ENCODE measurements at regions not wholly inside any gene's neighbourhood (a gene's known extent, or its start where the extent isn't known, plus 50 kb on each side); places are given as distances from the start of the nearest gene placed in this dataset.

- ATAC-seq (replicated peaks in 6 of 8) = no peak
- Histone ChIP-seq H3K4me1 (replicated peaks in 1 of 2) (peaks cover 0 to 6% of the 10 kb centered on the region in 2 donors), H3K4me3 (no peak overlapping the region), H3K27ac (no peak overlapping the region)
- in situ Hi-C loops (cut with MboI; ENCODE audit: low pct_unique_long_range_greater_than_20kb in 2 of 9, low sequenced_read_pairs in 9 of 9, unreplicated experiment in 9 of 9) = loop anchor here in 6 of 9 experiments (10.0 to 25.0 kb wide), 6 partner anchors 166 to 1179 kb away; no protein-coding TSS in a partner anchor
- 8 to 100% (median 71%) methylated on average over 1 to 2 of the region's 2 CpGs; no CpG with 5 or more reads in 3 of the 10 experiments for WGBS, 10 experiments
Measured at GRCh38 chr2:13003500-13003899, 286.8 kb downstream of the TRIB2 start.

GRCh38 chr2:13005048-13005447, 288.3 kb downstream of the TRIB2 start:
- no peak for ATAC-seq (replicated peaks in 6 of 8)
- in situ Hi-C loops (cut with MboI; ENCODE audit: low pct_unique_long_range_greater_than_20kb in 2 of 9, low sequenced_read_pairs in 9 of 9, unreplicated experiment in 9 of 9) = loop anchor here in 6 of 9 experiments (10.0 to 25.0 kb wide), 6 partner anchors 168 to 1180 kb away; no protein-coding TSS in a partner anchor
- 22 to 100% (median 85%) methylated on average over 1 to 2 of the region's 2 CpGs for WGBS, 10 experiments

GRCh38 chr2:13005761-13006335, 289.1 kb downstream of the TRIB2 start:
- ATAC-seq (replicated peaks in 6 of 8) = no peak
- in situ Hi-C loops (cut with MboI; ENCODE audit: low pct_unique_long_range_greater_than_20kb in 2 of 9, low sequenced_read_pairs in 9 of 9, unreplicated experiment in 9 of 9) = loop anchor here in 6 of 9 experiments (10.0 to 25.0 kb wide), 6 partner anchors 169 to 1181 kb away; no protein-coding TSS in a partner anchor
- H3K27ac ChIP-seq = no peak overlapping the region
- H3K4me3 ChIP-seq = no peak overlapping the region
- WGBS, 10 experiments = 33 to 100% (median 84%) methylated on average over 3 to 7 of the region's 7 CpGs
- peaks cover 4 to 6% of the 10 kb centered on the region in 2 donors for H3K4me1 ChIP-seq (replicated peaks in 1 of 2)

More at GRCh38 chr2:13005048-13005447, 288.3 kb downstream of the TRIB2 start:
- H3K4me1 ChIP-seq (replicated peaks in 1 of 2) = peaks cover 1 to 6% of the 10 kb centered on the region in 2 donors
- no peak overlapping the region for H3K4me3 ChIP-seq
- no peak overlapping the region for H3K27ac ChIP-seq

GRCh38 chr2:13006426-13006825, 289.7 kb downstream of the TRIB2 start:
- ATAC-seq (replicated peaks in 6 of 8) = peak in 4 of 8 experiments; percentile 6 to 21 (median 17)

GRCh38 chr2:13006829-13007717, 290.3 kb downstream of the TRIB2 start:
- WGBS, 10 experiments = 0 to 51% (median 30%) methylated on average over 1 to 15 of the region's 16 CpGs
- no peak overlapping the region for H3K27ac ChIP-seq
- peaks cover 4 to 6% of the 10 kb centered on the region in 2 donors for H3K4me1 ChIP-seq (replicated peaks in 1 of 2)
- in situ Hi-C loops (cut with MboI; ENCODE audit: low pct_unique_long_range_greater_than_20kb in 2 of 9, low sequenced_read_pairs in 9 of 9, unreplicated experiment in 9 of 9) = loop anchor here in 6 of 9 experiments (10.0 to 25.0 kb wide), 6 partner anchors 170 to 1182 kb away; no protein-coding TSS in a partner anchor
- H3K4me3 ChIP-seq = no peak overlapping the region
- peak; percentile 65 to 99 (median 95) for ATAC-seq (replicated peaks in 6 of 8)

More at GRCh38 chr2:13006426-13006825, 289.7 kb downstream of the TRIB2 start:
- in situ Hi-C loops (cut with MboI; ENCODE audit: low pct_unique_long_range_greater_than_20kb in 2 of 9, low sequenced_read_pairs in 9 of 9, unreplicated experiment in 9 of 9) = loop anchor here in 6 of 9 experiments (10.0 to 25.0 kb wide), 6 partner anchors 169 to 1182 kb away; no protein-coding TSS in a partner anchor
- no peak overlapping the region for H3K27ac ChIP-seq
- H3K4me1 ChIP-seq (replicated peaks in 1 of 2) = peaks cover 4 to 6% of the 10 kb centered on the region in 2 donors
- whole genome bisulfite sequencing, 10 experiments = 6 to 100% (median 79%) methylated on average over 1 to 4 of the region's 4 CpGs; no CpG with 5 or more reads in 2 of the 10 experiments
- H3K4me3 ChIP-seq = no peak overlapping the region

- in situ Hi-C loops (cut with MboI; ENCODE audit: low pct_unique_long_range_greater_than_20kb in 2 of 9, low sequenced_read_pairs in 9 of 9, unreplicated experiment in 9 of 9) = loop anchor here in 6 of 9 experiments (10.0 to 25.0 kb wide), 6 partner anchors 172 to 1184 kb away; no protein-coding TSS in a partner anchor
- no peak overlapping the region for H3K4me3 ChIP-seq
- WGBS, 10 experiments = 0 to 100% (median 63%) methylated on average over 1 to 4 of the region's 5 CpGs
- no peak overlapping the region for H3K27ac ChIP-seq
- H3K4me1 ChIP-seq (replicated peaks in 1 of 2) = peaks cover 4 to 6% of the 10 kb centered on the region in 2 donors
- peak in 6 of 8 experiments; percentile 21 to 85 (median 66) for ATAC-seq (replicated peaks in 6 of 8)
Measured at GRCh38 chr2:13009027-13009642, 292.4 kb downstream of the TRIB2 start.

- Histone ChIP-seq H3K4me1 (replicated peaks in 1 of 2) (peaks cover 5 to 7% of the 10 kb centered on the region in 2 donors), H3K27ac (no peak overlapping the region), H3K4me3 (no peak overlapping the region)
- no peak for ATAC-seq (replicated peaks in 6 of 8)
- WGBS, 10 experiments = 33 to 93% (median 77%) methylated on average over 1 to 2 of the region's 5 CpGs; no CpG with 5 or more reads in 4 of the 10 experiments
- in situ Hi-C loops (cut with MboI; ENCODE audit: low pct_unique_long_range_greater_than_20kb in 2 of 9, low sequenced_read_pairs in 9 of 9, unreplicated experiment in 9 of 9) = loop anchor here in 4 of 9 experiments (25.0 kb wide), 4 partner anchors 173 to 1173 kb away; no protein-coding TSS in a partner anchor
Measured at GRCh38 chr2:13010283-13010682, 293.5 kb downstream of the TRIB2 start.

GRCh38 chr2:13014783-13015182, 298.0 kb downstream of the TRIB2 start:
- ATAC-seq (replicated peaks in 6 of 8) = no peak
- H3K4me3 ChIP-seq = no peak overlapping the region
- in situ Hi-C loops (cut with MboI; ENCODE audit: low pct_unique_long_range_greater_than_20kb in 2 of 9, low sequenced_read_pairs in 9 of 9, unreplicated experiment in 9 of 9) = loop anchor here in 4 of 9 experiments (25.0 kb wide), 4 partner anchors 177 to 1177 kb away; no protein-coding TSS in a partner anchor
- H3K27ac ChIP-seq = no peak overlapping the region
- H3K4me1 ChIP-seq (replicated peaks in 1 of 2) = peaks cover 13 to 22% of the 10 kb centered on the region in 2 donors
- WGBS, 10 experiments = 67 to 100% (median 94%) methylated on average over 2 to 3 of the region's 3 CpGs; no CpG with 5 or more reads in 1 of the 10 experiments

- ATAC-seq (replicated peaks in 6 of 8) = peak in 5 of 8 experiments; percentile 34 to 80 (median 40)
- in situ Hi-C loops (cut with MboI; ENCODE audit: low pct_unique_long_range_greater_than_20kb in 2 of 9, low sequenced_read_pairs in 9 of 9, unreplicated experiment in 9 of 9) = loop anchor here in 4 of 9 experiments (25.0 kb wide), 4 partner anchors 178 to 1178 kb away; no protein-coding TSS in a partner anchor
- Histone ChIP-seq H3K4me1 (replicated peaks in 1 of 2) (peaks cover 16 to 27% of the 10 kb centered on the region in 2 donors), H3K27ac (no peak overlapping the region), H3K4me3 (no peak overlapping the region)
- WGBS, 10 experiments = 32 to 100% (median 77%) methylated on average over 1 to 2 of the region's 2 CpGs
Measured at GRCh38 chr2:13015532-13016320, 299.0 kb downstream of the TRIB2 start.

- Histone ChIP-seq H3K4me3 (no peak overlapping the region), H3K4me1 (replicated peaks in 1 of 2) (peaks cover 22 to 53% of the 10 kb centered on the region in 2 donors), H3K27ac (no peak overlapping the region)
- ATAC-seq (replicated peaks in 6 of 8) = no peak
- WGBS, 10 experiments = 60 to 100% (median 94%) methylated on average over 1 to 2 of the region's 2 CpGs; no CpG with 5 or more reads in 4 of the 10 experiments
- in situ Hi-C loops (cut with MboI; ENCODE audit: low pct_unique_long_range_greater_than_20kb in 2 of 9, low sequenced_read_pairs in 9 of 9, unreplicated experiment in 9 of 9) = loop anchor here in 4 of 9 experiments (25.0 kb wide), 4 partner anchors 181 to 1181 kb away; no protein-coding TSS in a partner anchor
Measured at GRCh38 chr2:13018490-13018889, 301.8 kb downstream of the TRIB2 start.

- Histone ChIP-seq H3K27ac (no peak overlapping the region), H3K4me3 (no peak overlapping the region), H3K4me1 (replicated peaks in 1 of 2) (peaks cover 22 to 53% of the 10 kb centered on the region in 2 donors)
- no peak for ATAC-seq (replicated peaks in 6 of 8)
- WGBS, 10 experiments = 68 to 100% (median 97%) methylated on average over 1 to 3 of the region's 3 CpGs
- in situ Hi-C loops (cut with MboI; ENCODE audit: low pct_unique_long_range_greater_than_20kb in 2 of 9, low sequenced_read_pairs in 9 of 9, unreplicated experiment in 9 of 9) = loop anchor here in 4 of 9 experiments (25.0 kb wide), 4 partner anchors 182 to 1182 kb away; no protein-coding TSS in a partner anchor
Measured at GRCh38 chr2:13019781-13020180, 303.0 kb downstream of the TRIB2 start.
